Astrocyte of the cerebellum (primary cell): ENCODE measurements at regions not wholly inside any gene's neighbourhood (a gene's known extent, or its start where the extent isn't known, plus 50 kb on each side); places are given as distances from the start of the nearest gene placed in this dataset.

Source experiments
- DNase-seq: peaks from one replicate; pipeline ENCODE4 v3.0.0-alpha.2; 2011; ENCODE audit warnings: low read depth
- H3K4me3 ChIP-seq: 2 replicates; pipeline ENCODE4 v1.5.1; 2011; ENCODE audit warnings: mild to moderate bottlenecking, low read depth, low read length, moderate library complexity
- in situ Hi-C: cut with HindIII; loops from 2 replicates; pipeline ENCODE4 v1.10.0; 2017; ENCODE audit warnings: low sequenced_read_pairs
- TF ChIP-seq, protein P1 (sequence below): IDR thresholded peaks from 2 replicates; pipeline ENCODE4 v1.5.1; 2012; ENCODE audit warnings: low read length, low read depth, moderate library complexity, mild to moderate bottlenecking; ENCODE audit errors: missing control alignments

DNA sequence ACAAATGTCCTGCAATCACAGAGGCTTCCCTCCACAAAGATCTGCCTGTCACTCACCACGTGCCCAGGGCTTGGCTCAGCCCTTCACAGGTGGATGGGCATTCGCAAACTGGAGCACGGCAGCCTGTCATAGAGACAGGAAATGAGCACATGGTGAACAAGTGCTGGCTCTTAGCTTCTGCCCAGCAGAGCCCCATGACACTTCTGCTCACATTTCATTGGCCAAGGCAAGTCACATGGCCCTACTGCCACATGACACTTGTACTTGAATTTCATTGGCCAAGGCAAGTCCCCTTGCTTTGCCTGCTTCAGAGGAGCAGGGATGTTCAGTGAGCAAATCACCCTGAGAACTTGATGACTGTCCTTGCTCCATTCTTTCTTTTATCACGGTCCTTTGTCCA is 110.8 kb upstream of the PPP2R2D start:
- TF ChIP-seq, protein P1, sequence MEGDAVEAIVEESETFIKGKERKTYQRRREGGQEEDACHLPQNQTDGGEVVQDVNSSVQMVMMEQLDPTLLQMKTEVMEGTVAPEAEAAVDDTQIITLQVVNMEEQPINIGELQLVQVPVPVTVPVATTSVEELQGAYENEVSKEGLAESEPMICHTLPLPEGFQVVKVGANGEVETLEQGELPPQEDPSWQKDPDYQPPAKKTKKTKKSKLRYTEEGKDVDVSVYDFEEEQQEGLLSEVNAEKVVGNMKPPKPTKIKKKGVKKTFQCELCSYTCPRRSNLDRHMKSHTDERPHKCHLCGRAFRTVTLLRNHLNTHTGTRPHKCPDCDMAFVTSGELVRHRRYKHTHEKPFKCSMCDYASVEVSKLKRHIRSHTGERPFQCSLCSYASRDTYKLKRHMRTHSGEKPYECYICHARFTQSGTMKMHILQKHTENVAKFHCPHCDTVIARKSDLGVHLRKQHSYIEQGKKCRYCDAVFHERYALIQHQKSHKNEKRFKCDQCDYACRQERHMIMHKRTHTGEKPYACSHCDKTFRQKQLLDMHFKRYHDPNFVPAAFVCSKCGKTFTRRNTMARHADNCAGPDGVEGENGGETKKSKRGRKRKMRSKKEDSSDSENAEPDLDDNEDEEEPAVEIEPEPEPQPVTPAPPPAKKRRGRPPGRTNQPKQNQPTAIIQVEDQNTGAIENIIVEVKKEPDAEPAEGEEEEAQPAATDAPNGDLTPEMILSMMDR = no peak
- in situ Hi-C loops = no loop called here
- DNase-seq = no peak
- no peak overlapping the region for H3K4me3 ChIP-seq

GRCh38 chr10:131792011-131792651 is 108.7 kb upstream of the PPP2R2D start:
- TF ChIP-seq, protein P1 = no peak
- no peak for DNase-seq
- in situ Hi-C loops = no loop called here
- H3K4me3 ChIP-seq = no peak overlapping the region

GRCh38 chr10:131792809-131793208 is 108.0 kb upstream of the PPP2R2D start:
- TF ChIP-seq, protein P1 = no peak
- no peak for DNase-seq
- in situ Hi-C loops = no loop called here
- H3K4me3 ChIP-seq = no peak overlapping the region

DNA sequence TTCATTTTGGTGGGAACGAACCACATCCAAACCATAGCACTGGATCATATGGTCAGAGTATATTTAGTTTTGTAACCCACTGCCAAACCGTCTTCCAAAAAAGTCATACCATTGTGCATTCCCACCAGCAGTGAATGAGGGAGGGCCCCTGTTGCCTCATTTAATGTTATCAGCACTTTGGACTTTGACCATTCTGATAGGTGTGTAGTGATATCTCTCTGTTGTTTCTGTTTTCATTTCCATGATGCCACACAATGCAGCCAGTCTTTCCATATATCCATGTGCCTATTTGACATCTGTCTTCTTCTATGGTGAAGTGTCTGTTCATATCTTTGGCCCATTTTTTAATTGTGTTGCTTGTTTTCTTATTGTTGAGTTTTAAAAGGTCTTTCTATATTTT is 105.0 kb upstream of the PPP2R2D start:
- H3K4me3 ChIP-seq = no peak overlapping the region
- TF ChIP-seq, protein P1 = no peak
- DNase-seq = no peak
- in situ Hi-C loops = no loop called here

DNA sequence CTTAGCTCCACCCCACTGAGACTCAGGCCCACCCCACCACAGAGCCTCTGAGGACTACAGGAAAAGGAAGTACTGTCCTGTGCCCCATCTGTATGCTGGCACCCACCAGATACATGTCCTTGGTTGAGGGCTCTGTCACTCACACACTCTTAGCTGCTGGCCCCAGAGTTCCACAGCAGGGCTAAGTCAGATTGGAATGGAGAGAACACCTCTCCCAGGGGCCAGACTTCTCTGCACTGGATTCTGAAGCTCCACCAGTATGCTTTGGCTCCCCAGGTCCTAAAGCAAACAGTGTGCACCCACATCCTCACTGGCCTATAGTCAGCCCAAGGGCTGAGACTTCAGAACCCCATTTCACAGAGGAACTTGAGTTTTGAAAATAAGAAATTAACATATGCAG is 103.2 kb upstream of the PPP2R2D start:
- H3K4me3 ChIP-seq = no peak overlapping the region
- in situ Hi-C loops = no loop called here
- TF ChIP-seq, protein P1 = no peak
- DNase-seq = no peak

DNA sequence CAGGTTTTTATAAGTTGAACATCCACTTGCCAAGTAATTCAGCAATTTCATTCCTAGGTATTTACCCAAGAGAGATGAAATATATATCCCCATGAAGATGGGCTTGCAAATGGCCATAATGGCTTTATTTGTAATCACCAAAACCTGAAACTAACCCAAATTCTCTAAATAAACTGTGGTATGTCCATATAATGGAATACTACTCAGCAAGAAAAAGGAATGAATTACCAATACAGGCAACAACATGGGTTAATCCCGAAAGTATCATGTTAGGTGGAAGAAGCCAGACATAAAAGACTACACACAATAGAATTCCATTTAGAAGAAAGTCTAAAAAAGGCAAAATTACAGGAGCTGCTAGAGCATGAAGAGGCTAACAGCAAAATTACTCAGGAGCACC is 101.4 kb upstream of the PPP2R2D start:
- no peak for DNase-seq
- H3K4me3 ChIP-seq = no peak overlapping the region
- TF ChIP-seq, protein P1 = no peak
- in situ Hi-C loops = no loop called here
